ENCODE measurements at regions not wholly inside any gene's neighbourhood (a gene's known extent, or its start where the extent isn't known, plus 50 kb on each side); places are given as distances from the start of the nearest gene placed in this dataset.

GRCh38 chr2:128818704-128819491 lies 500.2 kb upstream of the HS6ST1 start:
- no peak for DNase-seq (ENCODE audit: low read depth)
- H3K4me3 ChIP-seq (ENCODE audit: low read length) = no peak overlapping the region
- no peak for TF ChIP-seq CTCF (conservative IDR thresholded peaks at IDR 0.05; ENCODE audit: low read depth, low read length)

GRCh38 chr2:128820452-128820851 lies 501.8 kb upstream of the HS6ST1 start:
- no peak overlapping the region for H3K4me3 ChIP-seq (ENCODE audit: low read length)
- TF ChIP-seq CTCF (conservative IDR thresholded peaks at IDR 0.05; ENCODE audit: low read depth, low read length) = no peak
- DNase-seq (ENCODE audit: low read depth) = no peak

GRCh38 chr2:128821010-128821409 lies 502.3 kb upstream of the HS6ST1 start:
- no peak for DNase-seq (ENCODE audit: low read depth)
- H3K4me3 ChIP-seq (ENCODE audit: low read length) = no peak overlapping the region
- no peak for TF ChIP-seq CTCF (conservative IDR thresholded peaks at IDR 0.05; ENCODE audit: low read depth, low read length)

GRCh38 chr2:128832946-128833663 lies 514.4 kb upstream of the HS6ST1 start:
- TF ChIP-seq CTCF (conservative IDR thresholded peaks at IDR 0.05; ENCODE audit: low read depth, low read length) = no peak
- H3K4me3 ChIP-seq (ENCODE audit: low read length) = no peak overlapping the region

GRCh38 chr2:128833664-128834027 lies 515.0 kb upstream of the HS6ST1 start:
- DNase-seq (ENCODE audit: low read depth) = no peak
- TF ChIP-seq CTCF (conservative IDR thresholded peaks at IDR 0.05; ENCODE audit: low read depth, low read length) = no peak
- no peak overlapping the region for H3K4me3 ChIP-seq (ENCODE audit: low read length)

More at GRCh38 chr2:128832946-128833663, 514.4 kb upstream of the HS6ST1 start:
- no peak for DNase-seq (ENCODE audit: low read depth)

- TF ChIP-seq CTCF (conservative IDR thresholded peaks at IDR 0.05; ENCODE audit: low read depth, low read length) = no peak
These were observed 515.7 kb upstream of the HS6ST1 start for GRCh38 chr2:128834207-128834879.

More at GRCh38 chr2:128834207-128834879, 515.7 kb upstream of the HS6ST1 start:
- DNase-seq (ENCODE audit: low read depth) = no peak
- H3K4me3 ChIP-seq (ENCODE audit: low read length) = no peak overlapping the region

Data from retinal pigment epithelial cell (primary cell).